Upper lobe of left lung (tissue), 6 donors: ENCODE measurements at regions not wholly inside any gene's neighbourhood (a gene's known extent, or its start where the extent isn't known, plus 50 kb on each side); places are given as distances from the start of the nearest gene placed in this dataset.

Experiments used
- ATAC-seq, 2 donors: fragments of 200-7000 bp; cut with Tn5 transposase; one replicate each; pipeline ENCODE4 v1.9.1; 2022; ENCODE audit warnings: mild to moderate bottlenecking in 2 of 2, moderate library complexity in 2 of 2; ENCODE audit not compliant: low FRiP score in 2 of 2
- DNase-seq, 2 donors: peaks; one replicate each; pipeline ENCODE4 v3.0.0-alpha.2; 2019 to 2020
- H3K27ac ChIP-seq, 4 donors: fragments of 200-600 bp; sonication (generic); one replicate each; pipeline ENCODE4 v1.5.1; 2016 to 2019
- H3K27me3 ChIP-seq, 4 donors: fragments of 200-600 bp; sonication (generic); one replicate each; pipeline ENCODE4 v1.5.1; 2017 to 2019
- H3K36me3 ChIP-seq, 4 donors: fragments of 200-600 bp; sonication (generic); one replicate each; pipeline ENCODE4 v1.5.1; 2016 to 2019
- H3K4me1 ChIP-seq, 4 donors: fragments of 200-600 bp; sonication (generic); one replicate each; pipeline ENCODE4 v1.5.1; 2018 to 2019
- H3K4me3 ChIP-seq, 4 donors: fragments of 200-600 bp; sonication (generic); one replicate each; pipeline ENCODE4 v1.5.1; 2017 to 2019; ENCODE audit warnings: mild to moderate bottlenecking in 2 of 4, moderate library complexity in 1 of 4
- H3K9me3 ChIP-seq, 4 donors: fragments of 200-600 bp; sonication (generic); one replicate each; pipeline ENCODE4 v1.5.1; 2018 to 2019
- CTCF ChIP-seq, 6 experiments: fragments of 450-650 bp in 4 of 6; fragments of 200-600 bp in 2 of 6; sonication (generic) in 2 of 6; IDR thresholded peaks; one replicate each; pipeline ENCODE4 v1.5.1; 2016 to 2019; ENCODE audit warnings: antibody characterized with exemption in 6 of 6
- EP300 ChIP-seq, 4 donors: sonication (generic); formaldehyde crosslinking; IDR thresholded peaks; one replicate each; pipeline ENCODE4 v1.5.1; 2017; ENCODE audit warnings: antibody characterized with exemption in 4 of 4, control low read depth in 2 of 4
- POLR2A ChIP-seq, 4 donors: fragments of 450-650 bp; IDR thresholded peaks; one replicate each; pipeline ENCODE4 v1.5.1; 2016 to 2017; ENCODE audit warnings: antibody characterized with exemption in 4 of 4, mild to moderate bottlenecking in 2 of 4
- POLR2AphosphoS5 ChIP-seq, 2 donors: sonication (generic); formaldehyde crosslinking; IDR thresholded peaks; one replicate each; pipeline ENCODE4 v1.5.1; 2017; ENCODE audit warnings: antibody characterized with exemption in 2 of 2
- WGBS, 2 donors: methylation state at CpG; one replicate each; pipeline ENCODE4 v1.1.5; 2017 to 2018; 5-methylcytosine and 5-hydroxymethylcytosine counted together
- donor health status: DM: no; HTN: no; CAD: no; lungs with moderate emphysema.
- donor health status: DM: no; HTN: yes; CAD: no; lungs with severe emphysema.

- Histone ChIP-seq H3K4me3 (no peak overlapping the region), H3K36me3 (no peaks in the 10 kb centered on the region), H3K27ac (no peak overlapping the region), H3K9me3 (no peaks in the 10 kb centered on the region), H3K4me1 (no peaks in the 10 kb centered on the region), H3K27me3 (no peaks in the 10 kb centered on the region)
- WGBS, 2 donors = 54 to 55% methylated on average over 1 of the region's 1 CpG
- no peak for DNase-seq
- ATAC-seq = no peak
- TF ChIP-seq CTCF (IDR thresholded peaks at IDR 0.05) (no peak), EP300 (IDR thresholded peaks at IDR 0.05) (no peak), POLR2AphosphoS5 (IDR thresholded peaks at IDR 0.05) (no peak)
These were observed 229.6 kb upstream of the CHST9 start for GRCh38 chr18:27414682-27415081.

GRCh38 chr18:27413495-27414401, 228.6 kb upstream of the CHST9 start:
- Histone ChIP-seq H3K36me3 (no peaks in the 10 kb centered on the region), H3K4me1 (no peaks in the 10 kb centered on the region), H3K4me3 (no peak overlapping the region), H3K9me3 (no peaks in the 10 kb centered on the region), H3K27ac (no peak overlapping the region), H3K27me3 (no peaks in the 10 kb centered on the region)
- no peak for TF ChIP-seq EP300 (IDR thresholded peaks at IDR 0.05)
- TF ChIP-seq POLR2AphosphoS5 (IDR thresholded peaks at IDR 0.05) = no peak
- TF ChIP-seq POLR2A (IDR thresholded peaks at IDR 0.05) = no peak
- no peak for TF ChIP-seq CTCF (IDR thresholded peaks at IDR 0.05)
- WGBS, 2 donors = 60 to 63% methylated on average over 7 of the region's 7 CpGs
- ATAC-seq (peak in 1 of 2 donors; percentile 82), DNase-seq (no peak)

- Histone ChIP-seq H3K4me1 (no peaks in the 10 kb centered on the region), H3K4me3 (no peak overlapping the region), H3K27me3 (no peaks in the 10 kb centered on the region), H3K27ac (no peak overlapping the region), H3K9me3 (no peaks in the 10 kb centered on the region), H3K36me3 (no peaks in the 10 kb centered on the region)
- ATAC-seq (no peak), DNase-seq (no peak)
- 74 to 76% methylated on average over 1 of the region's 1 CpG for WGBS, 2 donors
- TF ChIP-seq CTCF (IDR thresholded peaks at IDR 0.05) (no peak), EP300 (IDR thresholded peaks at IDR 0.05) (no peak), POLR2AphosphoS5 (IDR thresholded peaks at IDR 0.05) (no peak), POLR2A (IDR thresholded peaks at IDR 0.05) (no peak)
These were observed 227.4 kb upstream of the CHST9 start for GRCh38 chr18:27412556-27412955.

- no peaks in the 10 kb centered on the region for H3K9me3 ChIP-seq
- ATAC-seq (no peak), DNase-seq (no peak)
- H3K36me3 ChIP-seq = no peaks in the 10 kb centered on the region
- H3K4me1 ChIP-seq = no peaks in the 10 kb centered on the region
- WGBS, 2 donors = 70 to 75% methylated on average over 2 of the region's 2 CpGs
- H3K27me3 ChIP-seq = no peaks in the 10 kb centered on the region
- TF ChIP-seq POLR2A (IDR thresholded peaks at IDR 0.05) = no peak
- TF ChIP-seq POLR2AphosphoS5 (IDR thresholded peaks at IDR 0.05) = no peak
- no peak for TF ChIP-seq CTCF (IDR thresholded peaks at IDR 0.05)
- TF ChIP-seq EP300 (IDR thresholded peaks at IDR 0.05) = no peak
- no peak overlapping the region for H3K4me3 ChIP-seq
- no peak overlapping the region for H3K27ac ChIP-seq
These were observed 226.8 kb upstream of the CHST9 start for GRCh38 chr18:27411911-27412310.

- 71 to 88% methylated on average over 1 of the region's 1 CpG for WGBS, 2 donors
These were observed 225.9 kb upstream of the CHST9 start for GRCh38 chr18:27411013-27411412.

More at GRCh38 chr18:27411013-27411412, 225.9 kb upstream of the CHST9 start:
- no peaks in the 10 kb centered on the region for H3K36me3 ChIP-seq
- TF ChIP-seq EP300 (IDR thresholded peaks at IDR 0.05) = no peak
- TF ChIP-seq CTCF (IDR thresholded peaks at IDR 0.05) = no peak
- TF ChIP-seq POLR2A (IDR thresholded peaks at IDR 0.05) = no peak
- no peak for TF ChIP-seq POLR2AphosphoS5 (IDR thresholded peaks at IDR 0.05)
- no peaks in the 10 kb centered on the region for H3K27me3 ChIP-seq
- H3K4me3 ChIP-seq = no peak overlapping the region
- H3K9me3 ChIP-seq = no peaks in the 10 kb centered on the region
- ATAC-seq = no peak
- H3K27ac ChIP-seq = no peak overlapping the region
- no peak for DNase-seq
- H3K4me1 ChIP-seq = no peaks in the 10 kb centered on the region
